Gastrocnemius medialis (tissue), 4 donors: ENCODE measurements at regions not wholly inside any gene's neighbourhood (a gene's known extent, or its start where the extent isn't known, plus 50 kb on each side); places are given as distances from the start of the nearest gene placed in this dataset.

ENCODE experiments used
- POLR2A ChIP-seq, 2 donors: fragments of 450-650 bp; IDR thresholded peaks; one replicate each; pipeline ENCODE4 v1.6.1; 2017; ENCODE audit warnings: antibody characterized with exemption in 2 of 2, mild to moderate bottlenecking in 2 of 2, moderate library complexity in 2 of 2
- TF ChIP-seq, protein P1 (sequence below), 5 experiments: fragments of 450-650 bp in 3 of 5; fragments of 200-600 bp in 2 of 5; sonication (generic) in 2 of 5; IDR thresholded peaks in 4 of 5; conservative IDR thresholded peaks in 1 of 5; 1 replicate in 4 of 5; 2 replicates in 1 of 5; pipeline ENCODE4 v1.5.1; 2016 to 2019; ENCODE audit warnings: antibody characterized with exemption in 5 of 5, mild to moderate bottlenecking in 3 of 5, moderate library complexity in 3 of 5

DNA sequence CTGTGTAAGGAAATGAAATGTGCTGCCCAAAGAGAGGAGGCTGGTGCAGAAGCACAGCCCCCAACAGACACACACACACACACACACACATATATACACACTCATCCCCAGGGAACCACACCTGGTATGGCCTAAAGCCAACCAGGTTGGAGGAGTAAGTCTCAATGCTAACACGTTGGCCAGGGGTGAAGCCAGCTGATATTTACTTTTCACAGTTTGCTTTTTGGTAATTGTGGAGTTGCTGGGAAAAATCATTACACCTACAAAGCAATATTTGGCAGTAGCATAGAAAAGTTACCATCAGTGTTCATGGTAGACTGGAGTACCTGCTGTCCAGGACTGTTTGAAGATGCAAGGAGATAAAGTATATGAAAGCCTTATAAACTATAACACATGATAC lies 50.3 kb upstream of the NAA20 start:
- TF ChIP-seq, protein P1, sequence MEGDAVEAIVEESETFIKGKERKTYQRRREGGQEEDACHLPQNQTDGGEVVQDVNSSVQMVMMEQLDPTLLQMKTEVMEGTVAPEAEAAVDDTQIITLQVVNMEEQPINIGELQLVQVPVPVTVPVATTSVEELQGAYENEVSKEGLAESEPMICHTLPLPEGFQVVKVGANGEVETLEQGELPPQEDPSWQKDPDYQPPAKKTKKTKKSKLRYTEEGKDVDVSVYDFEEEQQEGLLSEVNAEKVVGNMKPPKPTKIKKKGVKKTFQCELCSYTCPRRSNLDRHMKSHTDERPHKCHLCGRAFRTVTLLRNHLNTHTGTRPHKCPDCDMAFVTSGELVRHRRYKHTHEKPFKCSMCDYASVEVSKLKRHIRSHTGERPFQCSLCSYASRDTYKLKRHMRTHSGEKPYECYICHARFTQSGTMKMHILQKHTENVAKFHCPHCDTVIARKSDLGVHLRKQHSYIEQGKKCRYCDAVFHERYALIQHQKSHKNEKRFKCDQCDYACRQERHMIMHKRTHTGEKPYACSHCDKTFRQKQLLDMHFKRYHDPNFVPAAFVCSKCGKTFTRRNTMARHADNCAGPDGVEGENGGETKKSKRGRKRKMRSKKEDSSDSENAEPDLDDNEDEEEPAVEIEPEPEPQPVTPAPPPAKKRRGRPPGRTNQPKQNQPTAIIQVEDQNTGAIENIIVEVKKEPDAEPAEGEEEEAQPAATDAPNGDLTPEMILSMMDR (IDR thresholded peaks at IDR 0.05 in 4 of 5, conservative IDR thresholded peaks at IDR 0.05 in 1 of 5): no peak
- TF ChIP-seq POLR2A (IDR thresholded peaks at IDR 0.05): no peak
